A673 (cell line): ENCODE measurements at regions not wholly inside any gene's neighbourhood (a gene's known extent, or its start where the extent isn't known, plus 50 kb on each side); places are given as distances from the start of the nearest gene placed in this dataset.

ENCODE experiments used
- BruUV-seq: library from RNA; stranded (reverse); fragments of 400-500 nt; replicated peaks from 2 replicates; lab custom pipeline; 2021; lab: Mats Ljungman, UMichigan
- CTCF ChIA-PET: fragments of 300-600 bp; sonication (Branson Sonifier 250); formaldehyde crosslinking; loops from one replicate; lab custom pipeline; 2022; ENCODE audit warnings: antibody characterized with exemption; lab: Charles Lee
- POLR2A ChIA-PET: fragments of 300-600 bp; sonication (Branson Sonifier 250); formaldehyde crosslinking; loops from one replicate; lab custom pipeline; 2022; ENCODE audit warnings: antibody characterized with exemption; ENCODE audit not compliant: low non-redundant PET; lab: Charles Lee
- DNase-seq: peaks from one replicate; pipeline ENCODE4 v3.0.0-alpha.2; 2015; ENCODE audit warnings: low spot score
- H3K27ac ChIP-seq: fragments of 200-600 bp; sonication (generic); 2 replicates; pipeline ENCODE4 v1.5.1; 2016; ENCODE audit warnings: mixed run types, low read depth, mild to moderate bottlenecking, mixed read lengths, antibody characterized with exemption, low read length; ENCODE audit not compliant: poor library complexity, severe bottlenecking
- H3K27me3 ChIP-seq: fragments of 200-600 bp; sonication (generic); replicated peaks from 2 replicates; pipeline ENCODE4 v1.6.1; 2017; ENCODE audit warnings: mixed run types, low read depth, mild to moderate bottlenecking, mixed read lengths, antibody characterized with exemption, low read length; ENCODE audit not compliant: insufficient read depth, poor library complexity
- H3K36me3 ChIP-seq: fragments of 200-600 bp; sonication (generic); 2 replicates; pipeline ENCODE4 v1.6.1; 2016; ENCODE audit warnings: mixed run types, mild to moderate bottlenecking, mixed read lengths, antibody characterized with exemption, low read length; ENCODE audit not compliant: insufficient read depth, poor library complexity, severe bottlenecking
- H3K4me1 ChIP-seq: fragments of 200-600 bp; sonication (generic); 2 replicates; pipeline ENCODE4 v1.6.1; 2017; ENCODE audit warnings: mixed run types, mild to moderate bottlenecking, mixed read lengths, antibody characterized with exemption, low read length; ENCODE audit not compliant: insufficient read depth, poor library complexity, severe bottlenecking
- H3K4me3 ChIP-seq: fragments of 200-600 bp; sonication (generic); 2 replicates; pipeline ENCODE4 v1.5.1; 2016; ENCODE audit warnings: low read depth, mixed run types, mild to moderate bottlenecking, mixed read lengths, low read length; ENCODE audit not compliant: poor library complexity, severe bottlenecking
- H3K9me3 ChIP-seq: fragments of 200-600 bp; sonication (generic); 2 replicates; pipeline ENCODE4 v1.6.1; 2016; ENCODE audit warnings: mixed run types, low read depth, mild to moderate bottlenecking, mixed read lengths, antibody characterized with exemption, low read length; ENCODE audit not compliant: poor library complexity, severe bottlenecking
- EZH2 ChIP-seq: fragments of 200-600 bp; sonication (generic); IDR thresholded peaks from 2 replicates; pipeline ENCODE4 v1.6.1; 2017; ENCODE audit warnings: borderline replicate concordance, low read depth, mild to moderate bottlenecking, mixed read lengths, antibody characterized with exemption, low read length; ENCODE audit not compliant: poor library complexity, severe bottlenecking
- intact Hi-C: fragments of 100-400 bp; cut with micrococcal nuclease; formaldehyde crosslinking; loops from one replicate; pipeline ENCODE4 v1.10.0; 2022; ENCODE audit not compliant: unreplicated experiment
- TF ChIP-seq, protein P1 (sequence below): fragments of 300-800, 200-600 bp; sonication (generic); conservative IDR thresholded peaks from 2 replicates; pipeline ENCODE4 v1.5.1; 2017; ENCODE audit warnings: low read depth, mild to moderate bottlenecking, antibody characterized with exemption, low read length, moderate library complexity, mixed read lengths

DNA sequence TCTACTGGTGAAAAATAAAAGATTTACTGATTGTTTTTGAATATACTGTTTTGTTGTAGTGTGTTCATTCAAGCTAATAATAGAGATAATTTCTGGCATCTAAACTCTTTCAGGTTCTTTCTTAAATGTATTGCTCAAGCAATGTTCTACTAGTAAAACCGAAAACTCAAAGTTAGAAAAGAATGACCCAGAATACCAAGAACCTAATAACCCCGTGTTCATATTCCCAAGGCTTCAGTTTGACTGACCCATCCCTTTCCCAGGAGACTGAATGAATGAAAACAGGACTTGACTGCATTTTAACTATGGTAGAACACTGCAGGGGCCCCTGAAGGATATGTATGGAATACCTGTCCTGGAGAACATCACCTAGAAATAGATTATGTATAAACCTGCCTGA, 375.3 kb downstream of the MAFB start:
- POLR2A ChIA-PET: no interaction called here

DNA sequence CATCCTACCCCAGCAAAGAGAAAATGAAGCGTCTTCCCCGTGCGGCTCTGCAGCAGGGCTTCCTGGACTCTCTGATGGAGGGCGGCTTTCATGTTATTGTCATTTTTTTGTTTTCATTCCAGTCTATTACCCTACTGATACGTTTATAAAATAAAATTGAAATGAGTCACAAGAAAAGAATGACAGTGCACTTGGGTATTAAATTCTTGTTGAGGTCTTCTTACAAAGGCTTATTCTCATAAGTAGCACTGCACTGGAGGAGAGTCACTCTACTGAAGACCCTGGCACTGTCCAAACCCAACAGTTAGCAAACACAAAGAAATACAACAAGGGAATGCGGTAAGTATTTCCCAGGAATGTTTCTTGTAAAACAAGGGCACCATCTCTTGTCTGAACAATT, 379.3 kb downstream of the MAFB start:
- DNase-seq: no peak
- intact Hi-C loops: no loop called here
- H3K9me3 ChIP-seq: no peaks in the 10 kb centered on the region
- no peaks in the 10 kb centered on the region for H3K27me3 ChIP-seq
- H3K27ac ChIP-seq: no peak overlapping the region
- no TSS peak for BruUV-seq
- POLR2A ChIA-PET: no interaction called here
- H3K4me3 ChIP-seq: no peak overlapping the region
- TF ChIP-seq EZH2: no peak
- TF ChIP-seq, protein P1, sequence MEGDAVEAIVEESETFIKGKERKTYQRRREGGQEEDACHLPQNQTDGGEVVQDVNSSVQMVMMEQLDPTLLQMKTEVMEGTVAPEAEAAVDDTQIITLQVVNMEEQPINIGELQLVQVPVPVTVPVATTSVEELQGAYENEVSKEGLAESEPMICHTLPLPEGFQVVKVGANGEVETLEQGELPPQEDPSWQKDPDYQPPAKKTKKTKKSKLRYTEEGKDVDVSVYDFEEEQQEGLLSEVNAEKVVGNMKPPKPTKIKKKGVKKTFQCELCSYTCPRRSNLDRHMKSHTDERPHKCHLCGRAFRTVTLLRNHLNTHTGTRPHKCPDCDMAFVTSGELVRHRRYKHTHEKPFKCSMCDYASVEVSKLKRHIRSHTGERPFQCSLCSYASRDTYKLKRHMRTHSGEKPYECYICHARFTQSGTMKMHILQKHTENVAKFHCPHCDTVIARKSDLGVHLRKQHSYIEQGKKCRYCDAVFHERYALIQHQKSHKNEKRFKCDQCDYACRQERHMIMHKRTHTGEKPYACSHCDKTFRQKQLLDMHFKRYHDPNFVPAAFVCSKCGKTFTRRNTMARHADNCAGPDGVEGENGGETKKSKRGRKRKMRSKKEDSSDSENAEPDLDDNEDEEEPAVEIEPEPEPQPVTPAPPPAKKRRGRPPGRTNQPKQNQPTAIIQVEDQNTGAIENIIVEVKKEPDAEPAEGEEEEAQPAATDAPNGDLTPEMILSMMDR: no peak
- H3K4me1 ChIP-seq: no peaks in the 10 kb centered on the region
- H3K36me3 ChIP-seq: no peaks in the 10 kb centered on the region
- CTCF ChIA-PET: no interaction called here

More for the DNA sequence above, 375.3 kb downstream of the MAFB start:
- CTCF ChIA-PET: no interaction called here
- Histone ChIP-seq H3K4me1 (peaks cover 10% of the 10 kb centered on the region), H3K27me3 (no peaks in the 10 kb centered on the region), H3K4me3 (no peak overlapping the region), H3K36me3 (no peaks in the 10 kb centered on the region), H3K27ac (no peak overlapping the region), H3K9me3 (no peaks in the 10 kb centered on the region)
- intact Hi-C loops: no loop called here
- DNase-seq: no peak
- BruUV-seq: no TSS peak
- TF ChIP-seq, protein P1: no peak
- no peak for TF ChIP-seq EZH2

DNA sequence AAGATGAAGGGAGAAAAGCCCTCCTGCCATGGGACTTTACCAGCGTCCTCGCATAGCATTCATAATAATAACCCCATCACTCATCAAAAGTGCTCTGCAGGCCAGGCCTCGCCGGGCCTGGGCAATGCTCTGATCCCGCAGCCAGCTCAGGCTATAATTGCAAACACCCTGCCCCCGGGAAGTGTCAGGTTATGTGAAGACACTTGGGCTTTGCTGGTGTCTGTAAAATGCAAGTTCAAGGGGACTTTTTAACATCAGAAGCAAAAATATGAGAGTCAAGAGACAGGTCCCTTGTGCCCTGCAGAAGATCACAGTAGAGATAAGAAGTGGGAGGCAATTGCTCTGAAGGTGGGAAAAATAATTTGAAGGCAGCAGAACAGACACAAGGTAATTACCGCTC, 381.0 kb downstream of the MAFB start:
- intact Hi-C loops: no loop called here
- POLR2A ChIA-PET: no interaction called here

More for the DNA sequence above, 381.0 kb downstream of the MAFB start:
- H3K4me1 ChIP-seq: no peaks in the 10 kb centered on the region
- H3K36me3 ChIP-seq: no peaks in the 10 kb centered on the region
- H3K27me3 ChIP-seq: no peaks in the 10 kb centered on the region
- CTCF ChIA-PET: no interaction called here
- no peak for DNase-seq
- no peak overlapping the region for H3K27ac ChIP-seq
- BruUV-seq: no TSS peak
- no peak for TF ChIP-seq EZH2
- TF ChIP-seq, protein P1: no peak
- H3K4me3 ChIP-seq: no peak overlapping the region
- no peaks in the 10 kb centered on the region for H3K9me3 ChIP-seq
